WTC11 (cell line): ENCODE measurements at regions not wholly inside any gene's neighbourhood (a gene's known extent, or its start where the extent isn't known, plus 50 kb on each side); places are given as distances from the start of the nearest gene placed in this dataset.

Source experiments
- ATAC-seq: fragments of 200-7000 bp; cut with Tn5 transposase; 2 replicates; pipeline ENCODE4 v1.10.0; 2021; ENCODE audit warnings: mild to moderate bottlenecking, moderate library complexity
- CTCF ChIA-PET: fragments of 300-600 bp; sonication (Branson Sonifier 250); formaldehyde crosslinking; loops from one replicate; lab custom pipeline; 2021; ENCODE audit warnings: antibody characterized with exemption; lab: Charles Lee
- POLR2A ChIA-PET: fragments of 350-600 bp; sonication (Branson Sonifier 250); formaldehyde crosslinking; loops from one replicate; lab custom pipeline; 2021; ENCODE audit warnings: antibody characterized with exemption; lab: Charles Lee
- DNase-seq: peaks from one replicate; pipeline ENCODE4 v3.0.0; 2021; ENCODE audit warnings: low spot score
- H3K27ac Mint-ChIP-seq: 2 replicates; pipeline ENCODE4 v1.8.0; 2021; ENCODE audit warnings: mixed read lengths
- H3K27me3 Mint-ChIP-seq: 2 replicates; pipeline ENCODE4 v1.8.0; 2021; ENCODE audit warnings: low read depth, mild to moderate bottlenecking, moderate library complexity, mixed read lengths
- H3K36me3 Mint-ChIP-seq: 2 replicates; pipeline ENCODE4 v1.8.0; 2021; ENCODE audit warnings: mixed read lengths
- H3K4me1 Mint-ChIP-seq: 2 replicates; pipeline ENCODE4 v1.8.0; 2022; ENCODE audit warnings: mixed read lengths
- H3K4me3 Mint-ChIP-seq: 2 replicates; pipeline ENCODE4 v1.8.0; 2021; ENCODE audit warnings: mild to moderate bottlenecking, moderate library complexity, mixed read lengths
- H3K9me3 Mint-ChIP-seq: 2 replicates; pipeline ENCODE4 v1.8.0; 2021; ENCODE audit warnings: mixed read lengths
- AFF4 ChIP-seq: sonication (generic); formaldehyde crosslinking; IDR thresholded peaks from 2 replicates; pipeline ENCODE4 v1.8.1; 2023; ENCODE audit warnings: mild to moderate bottlenecking, missing genetic modification reagents, borderline replicate concordance
- AR ChIP-seq: fragments of 250-450 bp; sonication (Bioruptor Pico); IDR thresholded peaks from 2 replicates; pipeline ENCODE4 v1.9.0; 2021; ENCODE audit warnings: mild to moderate bottlenecking
- ESRRA ChIP-seq: sonication (generic); formaldehyde crosslinking; IDR thresholded peaks from 2 replicates; pipeline ENCODE4 v1.8.1; 2022; ENCODE audit warnings: mild to moderate bottlenecking, missing genetic modification reagents, borderline replicate concordance
- ETV6 ChIP-seq: sonication (generic); formaldehyde crosslinking; IDR thresholded peaks from 2 replicates; pipeline ENCODE4 v1.8.1; 2022; ENCODE audit warnings: mild to moderate bottlenecking, missing genetic modification reagents
- FOXP1 ChIP-seq: sonication (generic); formaldehyde crosslinking; IDR thresholded peaks from 2 replicates; pipeline ENCODE4 v1.8.0; 2022; ENCODE audit warnings: missing genetic modification reagents, mild to moderate bottlenecking, moderate library complexity, borderline replicate concordance
- HMGA2 ChIP-seq: fragments of 250-450 bp; sonication (Bioruptor Pico); IDR thresholded peaks from 2 replicates; pipeline ENCODE4 v1.4.0; 2021; ENCODE audit warnings: mild to moderate bottlenecking, moderate library complexity
- MXD4 ChIP-seq: fragments of 250-450 bp; sonication (Bioruptor Pico); IDR thresholded peaks from 2 replicates; pipeline ENCODE4 v1.8.0; 2021; ENCODE audit warnings: mild to moderate bottlenecking, moderate library complexity, borderline replicate concordance
- MYBL2 ChIP-seq: sonication (generic); formaldehyde crosslinking; IDR thresholded peaks from 2 replicates; pipeline ENCODE4 v1.8.1; 2023; ENCODE audit warnings: mild to moderate bottlenecking, moderate library complexity, missing genetic modification reagents
- NFATC4 ChIP-seq: fragments of 250-450 bp; sonication (Bioruptor Pico); IDR thresholded peaks from 2 replicates; pipeline ENCODE4 v1.9.0; 2021; ENCODE audit warnings: mild to moderate bottlenecking
- NFYB ChIP-seq: sonication (generic); formaldehyde crosslinking; conservative IDR thresholded peaks from 2 replicates; pipeline ENCODE4 v1.8.0; 2022; ENCODE audit warnings: low read depth, missing genetic modification reagents
- NR1H2 ChIP-seq: sonication (generic); formaldehyde crosslinking; IDR thresholded peaks from 2 replicates; pipeline ENCODE4 v1.9.0; 2021; ENCODE audit warnings: mild to moderate bottlenecking, moderate library complexity, missing genetic modification reagents
- NR2C2 ChIP-seq: sonication (generic); formaldehyde crosslinking; IDR thresholded peaks from 2 replicates; pipeline ENCODE4 v1.8.0; 2022; ENCODE audit warnings: mild to moderate bottlenecking, missing genetic modification reagents
- NR3C1 ChIP-seq: sonication (generic); formaldehyde crosslinking; conservative IDR thresholded peaks from 2 replicates; pipeline ENCODE4 v1.8.1; 2023; ENCODE audit warnings: low read depth, mild to moderate bottlenecking, missing genetic modification reagents
- PREB ChIP-seq: sonication (generic); formaldehyde crosslinking; IDR thresholded peaks from 2 replicates; pipeline ENCODE4 v1.8.1; 2022; ENCODE audit warnings: mild to moderate bottlenecking, missing genetic modification reagents, moderate library complexity, borderline replicate concordance
- RELA ChIP-seq: sonication (generic); formaldehyde crosslinking; IDR thresholded peaks from 2 replicates; pipeline ENCODE4 v1.8.1; 2022; ENCODE audit warnings: missing genetic modification reagents, mild to moderate bottlenecking, borderline replicate concordance
- SP1 ChIP-seq: sonication (generic); formaldehyde crosslinking; conservative IDR thresholded peaks from 2 replicates; pipeline ENCODE4 v1.8.1; 2022; ENCODE audit warnings: missing genetic modification reagents
- TCF7 ChIP-seq: sonication (generic); formaldehyde crosslinking; IDR thresholded peaks from 2 replicates; pipeline ENCODE4 v1.8.0; 2022; ENCODE audit warnings: mild to moderate bottlenecking, low read depth, missing genetic modification reagents, moderate library complexity
- ZNF138 ChIP-seq: sonication (generic); formaldehyde crosslinking; conservative IDR thresholded peaks from 2 replicates; pipeline ENCODE4 v1.8.1; 2022; ENCODE audit warnings: mild to moderate bottlenecking, moderate library complexity, missing genetic modification reagents
- ZNF232 ChIP-seq: sonication (generic); formaldehyde crosslinking; IDR thresholded peaks from 2 replicates; pipeline ENCODE4 v1.8.0; 2022; ENCODE audit warnings: mild to moderate bottlenecking, missing genetic modification reagents
- ZNF396 ChIP-seq: fragments of 250-450 bp; sonication (Bioruptor Pico); IDR thresholded peaks from 2 replicates; pipeline ENCODE4 v1.8.0; 2021; ENCODE audit warnings: mild to moderate bottlenecking, moderate library complexity, borderline replicate concordance
- TF ChIP-seq, protein P1 (sequence below): sonication (generic); formaldehyde crosslinking; IDR thresholded peaks from 2 replicates; pipeline ENCODE4 v1.8.0; 2022; ENCODE audit warnings: mild to moderate bottlenecking, missing genetic modification reagents

DNA sequence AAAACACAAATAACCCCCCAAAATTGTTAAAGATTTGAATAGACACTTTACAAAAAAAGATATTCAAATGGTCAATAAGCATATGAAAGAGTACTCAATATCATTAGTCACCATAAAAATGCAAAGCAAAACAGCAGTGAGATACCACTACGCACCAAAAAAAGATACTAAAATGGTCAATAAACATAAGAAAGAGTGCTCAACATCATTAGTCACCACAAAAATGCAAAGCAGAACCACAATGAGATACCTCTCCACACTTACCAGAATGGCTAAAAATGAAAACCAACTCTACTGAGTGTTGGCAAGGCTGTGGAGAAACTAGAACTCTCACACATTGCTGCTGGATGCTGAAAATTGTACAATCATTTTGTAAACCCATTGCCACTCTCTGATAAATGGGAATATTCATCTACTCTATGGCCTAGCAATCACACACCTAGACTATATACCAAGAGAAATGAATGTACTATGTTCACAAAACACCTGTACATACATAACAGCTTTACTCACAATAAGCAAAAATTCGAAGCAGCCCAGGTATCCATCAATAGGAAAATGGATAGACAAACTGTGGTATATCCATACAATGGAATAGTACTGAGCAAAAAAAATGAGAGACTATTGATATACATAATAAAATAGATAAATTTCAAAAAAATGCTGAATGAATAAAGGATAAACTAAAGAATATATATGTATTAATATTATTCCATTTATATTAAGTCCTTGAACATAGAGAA is 205.0 kb upstream of the DAPK1 start (continued):
- TF ChIP-seq RELA (CRISPR knock-in tag) (no peak), NR1H2 (CRISPR knock-in tag) (no peak), SP1 (CRISPR knock-in tag) (no peak)

GRCh38 chr9:87294126-87294525 is 203.5 kb upstream of the DAPK1 start:
- ATAC-seq = no peak
- H3K27me3 Mint-ChIP-seq = no peaks in the 10 kb centered on the region
- POLR2A ChIA-PET = no interaction called here

GRCh38 chr9:87300915-87301314 is 196.8 kb upstream of the DAPK1 start:
- H3K9me3 Mint-ChIP-seq = no peaks in the 10 kb centered on the region
- DNase-seq = no peak
- TF ChIP-seq RELA (CRISPR knock-in tag) = no peak
- TF ChIP-seq, protein P1, sequence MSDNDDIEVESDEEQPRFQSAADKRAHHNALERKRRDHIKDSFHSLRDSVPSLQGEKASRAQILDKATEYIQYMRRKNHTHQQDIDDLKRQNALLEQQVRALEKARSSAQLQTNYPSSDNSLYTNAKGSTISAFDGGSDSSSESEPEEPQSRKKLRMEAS (CRISPR knock-in tag) = no peak
- TF ChIP-seq SP1 (CRISPR knock-in tag) = no peak
- TF ChIP-seq FOXP1 (CRISPR knock-in tag) = no peak
- TF ChIP-seq, all 79 proteins: peak for 0
- Mint-ChIP-seq H3K27ac (no peak overlapping the region), H3K36me3 (no peaks in the 10 kb centered on the region), H3K4me3 (no peak overlapping the region), H3K27me3 (no peaks in the 10 kb centered on the region; the same call in 1 of the 2 replicates), H3K4me1 (no peaks in the 10 kb centered on the region)
- ChIA-PET CTCF (interaction anchor here (0.7 to 1.3 kb wide), 3 partner anchors 11 to 38 kb away, joined by 3 to 6 read pairs (median 3); no protein-coding TSS in a partner anchor), POLR2A (no interaction called here)
- no peak for ATAC-seq

More at GRCh38 chr9:87294126-87294525, 203.5 kb upstream of the DAPK1 start:
- no peaks in the 10 kb centered on the region; the same call in 1 of the 2 replicates for H3K4me1 Mint-ChIP-seq
- CTCF ChIA-PET = no interaction called here
- no peak overlapping the region for H3K4me3 Mint-ChIP-seq
- TF ChIP-seq MYBL2 (CRISPR knock-in tag) = no peak
- no peak for TF ChIP-seq ZNF232 (CRISPR knock-in tag)
- no peak for TF ChIP-seq MXD4 (CRISPR knock-in tag)
- no peak for TF ChIP-seq HMGA2 (CRISPR knock-in tag)
- TF ChIP-seq, all 79 proteins: peak for 0
- Mint-ChIP-seq H3K27ac (no peak overlapping the region), H3K36me3 (peaks cover 8% of the 10 kb centered on the region), H3K9me3 (peaks cover 9% of the 10 kb centered on the region)
- no peak for DNase-seq

DNA sequence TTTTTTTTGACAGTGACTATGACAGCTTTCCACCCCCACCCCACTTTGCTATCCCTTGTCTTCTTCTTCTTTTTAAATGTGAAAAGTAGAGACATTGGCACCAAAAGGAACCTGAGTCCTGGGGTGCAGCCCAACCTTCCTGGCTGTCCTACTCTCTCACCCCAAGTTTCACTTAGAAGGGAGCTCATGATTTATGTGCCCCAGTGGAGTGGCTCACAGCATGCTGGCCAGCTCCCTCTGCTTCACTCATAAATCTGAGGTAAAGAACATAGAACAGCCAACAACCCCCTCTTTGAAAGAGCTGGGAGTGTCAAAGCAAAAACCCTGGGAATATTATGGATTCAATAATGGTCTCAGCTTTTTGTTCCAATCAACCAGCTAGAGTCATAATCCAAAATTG is 196.3 kb upstream of the DAPK1 start:
- no peak for DNase-seq
- POLR2A ChIA-PET = no interaction called here
- ATAC-seq = no peak
- TF ChIP-seq AR (CRISPR knock-in tag) (no peak), NFATC4 (CRISPR knock-in tag) (no peak), NR2C2 (CRISPR knock-in tag) (no peak), TCF7 (CRISPR knock-in tag) (no peak), ZNF138 (CRISPR knock-in tag) (no peak), NFYB (no peak), ESRRA (CRISPR knock-in tag) (no peak), ETV6 (no peak), AFF4 (no peak), RELA (CRISPR knock-in tag) (no peak), PREB (CRISPR knock-in tag) (no peak), NR3C1 (CRISPR knock-in tag) (no peak), ZNF396 (no peak), HMGA2 (CRISPR knock-in tag) (no peak)
- no peaks in the 10 kb centered on the region; the same call in 1 of the 2 replicates for H3K27me3 Mint-ChIP-seq
- no peaks in the 10 kb centered on the region for H3K9me3 Mint-ChIP-seq
- H3K4me3 Mint-ChIP-seq = no peak overlapping the region
- H3K4me1 Mint-ChIP-seq = no peaks in the 10 kb centered on the region
- H3K36me3 Mint-ChIP-seq = no peaks in the 10 kb centered on the region
- CTCF ChIA-PET = interaction anchor here (0.7 to 1.3 kb wide), 3 partner anchors 11 to 38 kb away, joined by 3 to 6 read pairs (median 3); no protein-coding TSS in a partner anchor
- no peak overlapping the region for H3K27ac Mint-ChIP-seq
